Osteocyte (in vitro differentiated cells): ENCODE measurements at regions not wholly inside any gene's neighbourhood (a gene's known extent, or its start where the extent isn't known, plus 50 kb on each side); places are given as distances from the start of the nearest gene placed in this dataset.

Source experiments
- DNase-seq: peaks from one replicate; pipeline ENCODE4 v3.0.0; 2021; ENCODE audit warnings: mixed read lengths; ENCODE audit not compliant: unreplicated experiment; ENCODE audit errors: extremely low spot score
- H3K27ac Mint-ChIP-seq: one replicate; pipeline ENCODE4 v1.8.0; 2021; ENCODE audit warnings: mild to moderate bottlenecking, mixed read lengths; ENCODE audit not compliant: unreplicated experiment
- H3K27me3 Mint-ChIP-seq: one replicate; pipeline ENCODE4 v1.8.0; 2021; ENCODE audit warnings: mixed read lengths; ENCODE audit not compliant: unreplicated experiment
- H3K36me3 Mint-ChIP-seq: one replicate; pipeline ENCODE4 v1.8.0; 2021; ENCODE audit warnings: mixed read lengths; ENCODE audit not compliant: unreplicated experiment
- H3K4me1 Mint-ChIP-seq: one replicate; pipeline ENCODE4 v1.8.0; 2021; ENCODE audit warnings: mixed read lengths; ENCODE audit not compliant: unreplicated experiment
- H3K4me3 Mint-ChIP-seq: one replicate; pipeline ENCODE4 v1.8.0; 2021; ENCODE audit warnings: mild to moderate bottlenecking, moderate library complexity, mixed read lengths; ENCODE audit not compliant: unreplicated experiment
- H3K9me3 Mint-ChIP-seq: one replicate; pipeline ENCODE4 v1.8.0; 2021; ENCODE audit warnings: mixed read lengths; ENCODE audit not compliant: unreplicated experiment
- TF ChIP-seq, protein P1 (sequence below): fragments of 200-600 bp; sonication (generic); IDR thresholded peaks from 2 replicates; pipeline ENCODE4 v1.5.0; 2021; ENCODE audit warnings: antibody characterized with exemption, mild to moderate bottlenecking, moderate library complexity

DNA sequence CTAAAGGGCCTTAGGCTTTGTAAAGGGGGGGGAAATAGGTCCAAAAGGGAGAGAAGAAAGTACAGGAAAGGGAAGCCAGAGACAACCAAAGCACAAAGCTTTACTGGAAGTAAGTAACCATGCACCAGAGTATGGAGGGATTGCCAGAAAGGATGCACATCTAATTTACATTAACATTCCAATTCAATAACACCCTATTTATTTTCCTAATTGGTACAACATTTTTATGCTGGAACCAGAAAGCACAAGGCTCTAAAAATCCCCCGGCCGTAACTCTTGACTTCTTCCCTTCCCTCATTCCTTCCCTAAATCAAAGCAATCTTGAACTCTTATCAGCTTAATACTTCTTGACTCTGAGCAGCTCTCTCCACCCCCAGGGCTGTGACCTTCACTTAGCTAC is 400.0 kb upstream of the CELF2 start:
- H3K9me3 Mint-ChIP-seq = no peaks in the 10 kb centered on the region
- TF ChIP-seq, protein P1, sequence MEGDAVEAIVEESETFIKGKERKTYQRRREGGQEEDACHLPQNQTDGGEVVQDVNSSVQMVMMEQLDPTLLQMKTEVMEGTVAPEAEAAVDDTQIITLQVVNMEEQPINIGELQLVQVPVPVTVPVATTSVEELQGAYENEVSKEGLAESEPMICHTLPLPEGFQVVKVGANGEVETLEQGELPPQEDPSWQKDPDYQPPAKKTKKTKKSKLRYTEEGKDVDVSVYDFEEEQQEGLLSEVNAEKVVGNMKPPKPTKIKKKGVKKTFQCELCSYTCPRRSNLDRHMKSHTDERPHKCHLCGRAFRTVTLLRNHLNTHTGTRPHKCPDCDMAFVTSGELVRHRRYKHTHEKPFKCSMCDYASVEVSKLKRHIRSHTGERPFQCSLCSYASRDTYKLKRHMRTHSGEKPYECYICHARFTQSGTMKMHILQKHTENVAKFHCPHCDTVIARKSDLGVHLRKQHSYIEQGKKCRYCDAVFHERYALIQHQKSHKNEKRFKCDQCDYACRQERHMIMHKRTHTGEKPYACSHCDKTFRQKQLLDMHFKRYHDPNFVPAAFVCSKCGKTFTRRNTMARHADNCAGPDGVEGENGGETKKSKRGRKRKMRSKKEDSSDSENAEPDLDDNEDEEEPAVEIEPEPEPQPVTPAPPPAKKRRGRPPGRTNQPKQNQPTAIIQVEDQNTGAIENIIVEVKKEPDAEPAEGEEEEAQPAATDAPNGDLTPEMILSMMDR = no peak

DNA sequence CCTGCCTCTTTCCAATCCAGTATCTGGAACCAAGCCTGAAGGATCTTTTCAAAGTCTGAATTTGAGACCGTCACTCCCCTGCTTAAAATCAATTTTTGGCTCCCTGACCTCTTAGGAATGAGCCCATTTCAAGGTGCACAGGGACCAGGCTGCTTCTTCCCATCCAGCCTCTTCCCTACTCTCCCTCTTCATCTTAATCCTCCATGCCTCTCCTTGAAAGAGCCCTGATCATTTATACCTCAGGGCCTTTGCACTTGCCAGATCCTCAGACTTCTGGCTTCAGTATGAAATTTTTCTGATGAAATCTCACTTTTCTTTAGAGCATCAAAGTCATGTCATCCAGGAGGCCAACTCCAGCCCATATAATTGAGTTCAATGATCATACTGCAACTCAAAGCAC is 399.5 kb upstream of the CELF2 start:
- no peak for DNase-seq
- Mint-ChIP-seq H3K4me3 (no peak overlapping the region), H3K4me1 (no peaks in the 10 kb centered on the region), H3K27ac (no peak overlapping the region), H3K9me3 (no peaks in the 10 kb centered on the region), H3K27me3 (no peaks in the 10 kb centered on the region), H3K36me3 (no peaks in the 10 kb centered on the region)
- TF ChIP-seq, protein P1 = no peak

More for the DNA sequence above, 400.0 kb upstream of the CELF2 start:
- Mint-ChIP-seq H3K27ac (no peak overlapping the region), H3K36me3 (no peaks in the 10 kb centered on the region), H3K27me3 (no peaks in the 10 kb centered on the region), H3K4me3 (no peak overlapping the region), H3K4me1 (no peaks in the 10 kb centered on the region)
- no peak for DNase-seq

DNA sequence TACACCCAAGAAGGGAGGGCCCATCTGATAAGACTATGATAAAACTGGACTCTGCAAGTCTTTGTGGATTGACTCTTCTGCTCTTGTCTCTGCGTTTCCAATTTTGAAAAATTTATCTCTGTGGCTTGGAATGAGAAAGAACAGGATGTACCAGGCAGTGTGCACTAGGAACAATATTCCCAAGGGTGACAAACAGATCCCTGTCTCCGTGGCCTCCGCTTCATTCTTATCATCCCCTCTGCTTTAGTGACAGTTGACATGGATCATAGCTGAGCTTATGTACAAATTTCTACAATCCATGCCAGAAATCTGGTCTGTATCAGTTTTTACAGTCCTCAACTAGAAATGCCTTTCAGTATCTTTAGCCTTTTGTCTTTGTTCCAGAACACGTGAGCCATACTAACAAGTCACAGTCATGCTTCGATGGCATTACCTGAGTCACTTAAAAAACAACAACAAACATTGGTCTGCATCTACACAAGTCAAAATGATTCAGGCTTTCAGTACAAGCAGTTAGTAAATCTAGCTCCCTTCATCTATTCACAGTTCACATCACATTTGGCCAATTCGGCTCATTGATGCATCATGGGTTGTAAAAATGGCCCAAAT is 393.6 kb upstream of the CELF2 start:
- DNase-seq = no peak
- Mint-ChIP-seq H3K27me3 (peaks cover 3% of the 10 kb centered on the region), H3K4me3 (no peak overlapping the region), H3K36me3 (no peaks in the 10 kb centered on the region), H3K27ac (no peak overlapping the region), H3K4me1 (no peaks in the 10 kb centered on the region), H3K9me3 (no peaks in the 10 kb centered on the region)
- TF ChIP-seq, protein P1 = no peak

DNA sequence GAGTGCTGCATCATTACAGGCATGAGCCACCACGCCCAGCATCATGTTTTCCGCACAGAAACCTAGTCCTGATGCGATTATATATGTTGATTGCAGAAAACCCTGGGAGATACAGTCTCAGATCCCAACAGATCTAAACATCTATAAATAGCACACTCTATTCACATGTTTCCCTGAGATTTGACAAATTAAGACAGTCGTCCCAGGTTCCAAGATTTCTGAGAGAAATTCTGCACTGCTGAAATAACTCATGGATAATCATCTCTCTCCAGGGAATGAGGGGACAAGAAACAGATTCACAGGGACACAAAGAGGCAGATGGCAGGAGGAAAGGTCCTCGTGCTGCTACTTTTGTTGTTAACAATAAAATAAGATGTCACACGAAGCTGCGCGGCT is 393.1 kb upstream of the CELF2 start:
- Mint-ChIP-seq H3K4me1 (peaks cover 3% of the 10 kb centered on the region), H3K9me3 (no peaks in the 10 kb centered on the region), H3K27ac (no peak overlapping the region), H3K4me3 (no peak overlapping the region), H3K36me3 (no peaks in the 10 kb centered on the region), H3K27me3 (peaks cover 3% of the 10 kb centered on the region)
- no peak for DNase-seq
- TF ChIP-seq, protein P1 = no peak

DNA sequence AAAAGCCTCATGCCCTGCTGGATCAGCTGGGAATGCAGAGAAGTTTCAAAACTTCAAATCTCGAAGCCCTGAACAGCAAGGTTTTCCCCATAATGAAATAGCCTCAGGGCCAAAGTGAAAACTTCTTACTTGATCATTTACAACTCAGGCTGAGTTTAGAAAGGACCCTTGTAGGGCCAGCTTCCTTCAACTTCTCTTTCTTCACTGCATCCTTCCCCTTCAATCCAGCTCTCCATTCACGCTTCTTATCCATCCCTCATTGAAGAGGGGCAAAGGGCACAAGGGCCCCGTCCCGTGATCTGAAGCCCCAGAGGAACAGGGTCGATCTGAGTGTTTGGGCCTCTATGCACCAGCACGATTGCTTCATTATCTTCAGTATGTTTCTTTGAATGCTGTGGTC is 392.2 kb upstream of the CELF2 start:
- Mint-ChIP-seq H3K4me3 (no peak overlapping the region), H3K27ac (no peak overlapping the region), H3K4me1 (peaks cover 6% of the 10 kb centered on the region), H3K36me3 (no peaks in the 10 kb centered on the region), H3K9me3 (no peaks in the 10 kb centered on the region), H3K27me3 (peaks cover 3% of the 10 kb centered on the region)
- DNase-seq = no peak
- TF ChIP-seq, protein P1 = no peak
